22Rv1 (cell line): ENCODE measurements at regions not wholly inside any gene's neighbourhood (a gene's known extent, or its start where the extent isn't known, plus 50 kb on each side); places are given as distances from the start of the nearest gene placed in this dataset.

ENCODE experiments used
- CTCF ChIP-seq: fragments of 450-650 bp; IDR thresholded peaks from 2 replicates; pipeline ENCODE4 v1.5.1; 2017; ENCODE audit warnings: mild to moderate bottlenecking
- ZFX ChIP-seq: fragments of 450-650 bp; IDR thresholded peaks from 2 replicates; pipeline ENCODE4 v1.6.1; 2017; ENCODE audit warnings: antibody characterized with exemption, borderline replicate concordance

- TF ChIP-seq CTCF = no peak
- TF ChIP-seq ZFX = no peak
Observed at GRCh38 chr14:100658181-100658886, 68.4 kb upstream of the DLK1 start.
